Testis (tissue), 2 donors: ENCODE measurements at regions not wholly inside any gene's neighbourhood (a gene's known extent, or its start where the extent isn't known, plus 50 kb on each side); places are given as distances from the start of the nearest gene placed in this dataset.

Source experiments
- DNase-seq: peaks from one replicate; pipeline ENCODE4 v3.0.0-alpha.2; 2019
- H3K27ac ChIP-seq, 2 donors: fragments of 200-600 bp; sonication (generic); one replicate each; pipeline ENCODE4 v1.5.1; 2019
- H3K27me3 ChIP-seq: fragments of 200-600 bp; sonication (generic); one replicate; pipeline ENCODE4 v1.5.1; 2019
- H3K36me3 ChIP-seq: fragments of 200-600 bp; sonication (generic); one replicate; pipeline ENCODE4 v1.5.1; 2017; ENCODE audit warnings: low read depth; ENCODE audit errors: missing control alignments
- H3K4me1 ChIP-seq: fragments of 200-600 bp; sonication (generic); one replicate; pipeline ENCODE4 v1.5.1; 2019
- H3K4me3 ChIP-seq, 2 donors: fragments of 200-600 bp; sonication (generic); one replicate each; pipeline ENCODE4 v1.5.1; 2017 to 2019
- H3K9me3 ChIP-seq: fragments of 200-600 bp; sonication (generic); one replicate; pipeline ENCODE4 v1.5.1; 2017
- POLR2A ChIP-seq: fragments of 450-650 bp; IDR thresholded peaks from one replicate; pipeline ENCODE4 v1.6.1; 2017; ENCODE audit warnings: antibody characterized with exemption, mild to moderate bottlenecking, moderate library complexity
- WGBS, 2 donors: methylation state at CpG; one replicate each; pipeline ENCODE4 v1.1.5; 2018; 5-methylcytosine and 5-hydroxymethylcytosine counted together
- intact Hi-C: fragments of 100-400 bp; cut with DNase I; formaldehyde crosslinking; loops from one replicate; pipeline ENCODE4 v1.15.1; 2023; ENCODE audit warnings: low total_unique reads
- TF ChIP-seq, protein P1 (sequence below), 3 experiments: fragments of 450-650 bp in 2 of 3; fragments of 200-600 bp in 1 of 3; sonication (generic) in 1 of 3; IDR thresholded peaks; one replicate each; pipeline ENCODE4 v1.5.1; 2016 to 2019; ENCODE audit warnings: antibody characterized with exemption in 3 of 3, mild to moderate bottlenecking in 2 of 3, moderate library complexity in 1 of 3

DNA sequence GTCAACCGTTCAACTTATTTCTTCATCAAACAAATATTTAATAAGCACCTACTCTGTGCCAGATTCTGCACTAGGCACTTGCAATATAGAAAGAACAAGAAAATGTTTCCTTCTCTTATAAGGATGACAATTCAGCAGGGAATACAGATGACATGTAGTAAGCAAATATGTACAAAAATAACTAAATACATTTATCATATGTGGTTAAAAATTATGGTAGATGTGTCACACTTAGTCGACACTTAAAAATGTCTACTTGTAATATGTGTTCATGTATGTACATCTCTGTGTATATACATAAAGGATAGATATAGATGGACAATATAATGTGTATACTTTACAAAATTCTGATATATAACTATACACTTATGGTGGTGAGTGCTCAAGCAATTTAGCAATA lies 417.0 kb upstream of the MEF2C start:
- no peaks in the 10 kb centered on the region for H3K4me1 ChIP-seq
- no peak for TF ChIP-seq POLR2A
- TF ChIP-seq, protein P1, sequence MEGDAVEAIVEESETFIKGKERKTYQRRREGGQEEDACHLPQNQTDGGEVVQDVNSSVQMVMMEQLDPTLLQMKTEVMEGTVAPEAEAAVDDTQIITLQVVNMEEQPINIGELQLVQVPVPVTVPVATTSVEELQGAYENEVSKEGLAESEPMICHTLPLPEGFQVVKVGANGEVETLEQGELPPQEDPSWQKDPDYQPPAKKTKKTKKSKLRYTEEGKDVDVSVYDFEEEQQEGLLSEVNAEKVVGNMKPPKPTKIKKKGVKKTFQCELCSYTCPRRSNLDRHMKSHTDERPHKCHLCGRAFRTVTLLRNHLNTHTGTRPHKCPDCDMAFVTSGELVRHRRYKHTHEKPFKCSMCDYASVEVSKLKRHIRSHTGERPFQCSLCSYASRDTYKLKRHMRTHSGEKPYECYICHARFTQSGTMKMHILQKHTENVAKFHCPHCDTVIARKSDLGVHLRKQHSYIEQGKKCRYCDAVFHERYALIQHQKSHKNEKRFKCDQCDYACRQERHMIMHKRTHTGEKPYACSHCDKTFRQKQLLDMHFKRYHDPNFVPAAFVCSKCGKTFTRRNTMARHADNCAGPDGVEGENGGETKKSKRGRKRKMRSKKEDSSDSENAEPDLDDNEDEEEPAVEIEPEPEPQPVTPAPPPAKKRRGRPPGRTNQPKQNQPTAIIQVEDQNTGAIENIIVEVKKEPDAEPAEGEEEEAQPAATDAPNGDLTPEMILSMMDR (IDR thresholded peaks at IDR 0.05), result no peak
- no peaks in the 10 kb centered on the region for H3K9me3 ChIP-seq
- DNase-seq, result no peak
- 94 to 96% methylated on average over 2 of the region's 2 CpGs for WGBS, 2 donors
- H3K27me3 ChIP-seq, result no peaks in the 10 kb centered on the region
- intact Hi-C loops, result no loop called here
- H3K27ac ChIP-seq, result no peak overlapping the region
- H3K36me3 ChIP-seq, result no peaks in the 10 kb centered on the region
- no peak overlapping the region for H3K4me3 ChIP-seq

DNA sequence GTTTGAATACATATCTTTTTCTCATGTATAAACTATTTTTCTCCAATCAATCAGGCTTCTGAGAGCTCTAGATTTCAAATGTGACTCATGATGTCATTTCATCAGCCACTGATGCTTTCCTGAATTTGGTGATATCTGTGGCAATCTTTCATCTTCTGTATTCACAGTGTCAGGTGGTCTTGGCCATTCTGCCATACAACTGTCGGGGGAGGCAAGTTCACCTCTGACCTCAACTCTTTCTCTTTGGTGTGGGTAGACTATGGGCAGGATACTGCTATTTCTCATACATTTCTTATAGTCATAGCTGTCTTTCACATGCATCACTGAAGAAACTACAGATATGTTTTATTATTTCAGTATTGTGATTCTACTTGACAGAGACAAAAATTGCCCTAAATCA lies 414.1 kb upstream of the MEF2C start:
- H3K4me3 ChIP-seq, result no peak overlapping the region
- TF ChIP-seq POLR2A, result no peak
- DNase-seq, result no peak
- no peaks in the 10 kb centered on the region for H3K4me1 ChIP-seq
- no peaks in the 10 kb centered on the region for H3K27me3 ChIP-seq
- intact Hi-C loops, result no loop called here
- no peaks in the 10 kb centered on the region for H3K36me3 ChIP-seq
- no peak overlapping the region for H3K27ac ChIP-seq
- WGBS, 2 donors, result 87 to 96% methylated on average over 1 of the region's 1 CpG
- H3K9me3 ChIP-seq, result no peaks in the 10 kb centered on the region

DNA sequence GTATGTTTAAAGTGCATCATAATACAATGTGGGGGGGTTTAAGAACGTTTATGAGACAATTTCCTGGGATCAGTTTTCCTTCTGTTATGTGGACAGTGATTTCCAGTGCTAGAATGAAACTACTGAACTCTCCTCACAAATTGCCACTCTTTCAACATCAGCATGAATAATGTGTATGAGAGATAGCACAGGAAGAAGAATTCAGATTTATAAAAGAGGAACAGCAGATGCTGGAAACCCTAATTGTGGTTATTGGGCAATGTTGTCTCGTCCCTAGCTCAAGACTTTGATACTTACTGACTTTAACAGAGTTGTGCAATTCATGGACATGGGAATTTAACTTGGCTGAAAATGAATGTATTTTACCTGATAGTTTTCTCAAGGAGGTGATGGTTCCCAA lies 410.8 kb upstream of the MEF2C start:
- H3K27ac ChIP-seq, result no peak overlapping the region
- TF ChIP-seq POLR2A, result no peak
- TF ChIP-seq, protein P1 (IDR thresholded peaks at IDR 0.05), result no peak
- H3K4me1 ChIP-seq, result no peaks in the 10 kb centered on the region
- no peak for DNase-seq
- no peaks in the 10 kb centered on the region for H3K36me3 ChIP-seq
- H3K27me3 ChIP-seq, result no peaks in the 10 kb centered on the region
- no peaks in the 10 kb centered on the region for H3K9me3 ChIP-seq
- no peak overlapping the region for H3K4me3 ChIP-seq
- WGBS, 2 donors, result 75 to 81% methylated on average over 2 of the region's 2 CpGs
- intact Hi-C loops, result no loop called here

DNA sequence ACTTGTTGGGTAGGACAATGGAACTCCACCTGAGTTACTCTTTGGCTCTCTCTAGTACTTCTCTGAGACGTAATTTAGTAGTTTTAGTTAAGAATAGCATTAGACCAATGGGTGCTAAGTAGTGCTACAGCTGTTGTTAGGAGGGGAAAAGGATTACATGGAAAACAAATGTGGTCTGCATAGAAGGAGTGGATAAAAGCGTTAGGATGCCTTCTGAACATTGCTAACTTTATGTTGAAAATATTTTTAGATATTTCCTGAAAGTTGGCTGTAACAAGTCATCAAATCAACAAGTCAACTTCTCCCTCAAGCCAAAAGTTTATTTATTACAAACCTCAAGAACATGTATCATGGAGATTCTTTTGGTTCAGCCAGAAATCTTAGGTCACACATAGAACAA lies 409.5 kb upstream of the MEF2C start:
- WGBS, 2 donors, result 88 to 90% methylated on average over 2 of the region's 2 CpGs
- H3K4me3 ChIP-seq, result no peak overlapping the region
- intact Hi-C loops, result no loop called here

DNA sequence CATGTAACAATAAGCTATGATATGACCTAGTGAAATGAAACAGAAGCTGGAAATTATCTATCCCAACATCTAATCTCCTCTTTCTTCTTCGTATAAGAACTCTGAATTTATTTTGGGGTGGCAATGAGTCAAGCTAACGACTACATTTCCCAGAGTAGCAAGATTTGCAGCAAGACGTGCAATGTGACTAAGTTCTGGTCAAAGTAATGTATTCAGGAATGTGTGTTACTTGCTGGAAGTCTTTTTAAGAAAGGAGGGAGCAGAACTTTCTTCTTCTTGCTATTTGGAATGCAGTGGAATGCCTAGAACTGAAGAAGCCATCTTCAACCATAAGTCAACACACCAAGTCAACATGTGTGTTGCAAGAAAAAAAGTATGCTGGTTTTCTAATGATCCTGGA lies 406.6 kb upstream of the MEF2C start:
- no peak for TF ChIP-seq POLR2A
- TF ChIP-seq, protein P1 (IDR thresholded peaks at IDR 0.05), result no peak

More for the DNA sequence above, 409.5 kb upstream of the MEF2C start:
- H3K27ac ChIP-seq, result no peak overlapping the region
- no peaks in the 10 kb centered on the region for H3K4me1 ChIP-seq
- no peak for DNase-seq
- TF ChIP-seq, protein P1 (IDR thresholded peaks at IDR 0.05), result no peak
- TF ChIP-seq POLR2A, result no peak
- no peaks in the 10 kb centered on the region for H3K9me3 ChIP-seq
- no peaks in the 10 kb centered on the region for H3K36me3 ChIP-seq
- no peaks in the 10 kb centered on the region for H3K27me3 ChIP-seq

More for the DNA sequence above, 406.6 kb upstream of the MEF2C start:
- Histone ChIP-seq H3K4me3 (no peak overlapping the region), H3K27ac (no peak overlapping the region), H3K27me3 (no peaks in the 10 kb centered on the region), H3K9me3 (no peaks in the 10 kb centered on the region), H3K36me3 (no peaks in the 10 kb centered on the region), H3K4me1 (no peaks in the 10 kb centered on the region)
- intact Hi-C loops, result no loop called here
- 79 to 81% methylated on average over 3 of the region's 3 CpGs for WGBS, 2 donors
- no peak for DNase-seq
